Smooth muscle cell (in vitro differentiated cells): ENCODE measurements at regions not wholly inside any gene's neighbourhood (a gene's known extent, or its start where the extent isn't known, plus 50 kb on each side); places are given as distances from the start of the nearest gene placed in this dataset.
"Not testable (repeated sequence)": the region's sequence is repeated elsewhere in the genome, so short reads cannot be mapped to it uniquely, and the experiment has no call there.

Source experiments
- DNase-seq: peaks from one replicate; lab custom pipeline; 2025; ENCODE audit not compliant: unreplicated experiment; lab: John Stamatoyannopoulos, UW
- H2AFZ ChIP-seq: fragments of 200-600 bp; sonication (generic); 2 replicates; pipeline ENCODE4 v1.6.0; 2016; ENCODE audit warnings: antibody characterized with exemption, low read depth, mild to moderate bottlenecking
- H3F3A ChIP-seq: fragments of 200-600 bp; sonication (generic); 2 replicates; pipeline ENCODE4 v1.6.0; 2017; ENCODE audit warnings: antibody characterized with exemption, low read depth
- H3K27ac ChIP-seq: fragments of 200-600 bp; sonication (generic); 2 replicates; pipeline ENCODE4 v1.5.1; 2016; ENCODE audit warnings: low read depth, mild to moderate bottlenecking
- H3K27me3 ChIP-seq: fragments of 200-600 bp; sonication (generic); 2 replicates; pipeline ENCODE4 v1.6.1; 2016; ENCODE audit warnings: low read depth, mild to moderate bottlenecking
- H3K36me3 ChIP-seq: fragments of 200-600 bp; sonication (generic); 2 replicates; pipeline ENCODE4 v1.5.1; 2016; ENCODE audit warnings: low read depth
- H3K4me1 ChIP-seq: fragments of 200-600 bp; sonication (generic); 2 replicates; pipeline ENCODE4 v1.5.1; 2016; ENCODE audit warnings: low read depth
- H3K4me2 ChIP-seq: fragments of 200-600 bp; sonication (generic); 2 replicates; pipeline ENCODE4 v1.6.0; 2016; ENCODE audit warnings: mild to moderate bottlenecking
- H3K4me3 ChIP-seq: fragments of 200-600 bp; sonication (generic); 2 replicates; pipeline ENCODE4 v1.5.1; 2016; ENCODE audit warnings: mild to moderate bottlenecking
- H3K79me2 ChIP-seq: fragments of 200-600 bp; sonication (generic); 2 replicates; pipeline ENCODE4 v1.6.0; 2016; ENCODE audit warnings: low read depth, mild to moderate bottlenecking
- H3K9ac ChIP-seq: fragments of 200-600 bp; sonication (generic); 2 replicates; pipeline ENCODE4 v1.6.0; 2016; ENCODE audit warnings: low read depth
- H3K9me3 ChIP-seq: fragments of 200-600 bp; sonication (generic); replicated peaks from 2 replicates; pipeline ENCODE4 v1.5.1; 2016; ENCODE audit warnings: low read depth
- H4K20me1 ChIP-seq: fragments of 200-600 bp; sonication (generic); 2 replicates; pipeline ENCODE4 v1.6.0; 2016; ENCODE audit warnings: low read depth
- WGBS: methylation state at CpG from one replicate; pipeline ENCODE4 v1.1.7; 2016; ENCODE audit warnings: low lambda C conversion rate; 5-methylcytosine and 5-hydroxymethylcytosine counted together
- TF ChIP-seq, protein P1 (sequence below): fragments of 200-600 bp; sonication (generic); IDR thresholded peaks from 2 replicates; pipeline ENCODE4 v1.5.1; 2017; ENCODE audit warnings: borderline replicate concordance, mild to moderate bottlenecking, antibody characterized with exemption; ENCODE audit not compliant: insufficient read depth, poor library complexity, severe bottlenecking

DNA sequence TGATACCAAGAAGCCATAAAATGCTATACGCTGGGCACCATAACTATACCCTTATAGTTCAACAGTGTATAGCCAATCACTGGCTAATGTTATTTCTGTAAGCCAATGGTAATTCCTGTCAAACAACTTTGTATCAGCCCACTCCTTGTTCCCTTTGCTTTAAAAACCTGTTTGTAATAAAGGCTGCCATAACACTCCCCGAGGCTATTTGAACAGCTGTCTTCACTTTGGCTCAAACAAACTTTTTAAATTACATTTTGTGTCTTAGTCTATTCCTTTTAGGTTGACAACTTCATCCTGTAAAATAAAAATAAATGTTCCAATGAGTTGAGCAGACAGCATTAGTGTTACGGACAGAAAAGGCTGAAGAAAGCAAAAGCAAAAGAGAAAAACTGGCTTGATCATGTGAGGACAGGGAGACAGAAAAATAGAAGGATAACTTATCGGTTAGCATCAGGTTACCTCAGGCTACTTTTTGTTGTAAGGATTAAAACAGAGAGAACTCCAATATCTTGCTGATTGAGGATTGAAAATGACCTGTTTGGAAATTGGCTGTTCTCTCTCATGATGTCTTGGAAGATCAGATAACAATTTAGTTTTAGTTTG, 95.0 kb downstream of the AASDHPPT start:
- Histone ChIP-seq H3K79me2 (no peaks in the 10 kb centered on the region), H3K36me3 (no peaks in the 10 kb centered on the region), H4K20me1 (no peaks in the 10 kb centered on the region), H3K9ac (no peak overlapping the region), H3K4me3 (no peak overlapping the region), H3F3A (no peaks in the 10 kb centered on the region), H3K9me3 (no peaks in the 10 kb centered on the region), H2AFZ (no peak overlapping the region), H3K27ac (no peak overlapping the region), H3K27me3 (no peaks in the 10 kb centered on the region), H3K4me1 (no peaks in the 10 kb centered on the region), H3K4me2 (no peak overlapping the region)
- no peak for DNase-seq
- TF ChIP-seq, protein P1, sequence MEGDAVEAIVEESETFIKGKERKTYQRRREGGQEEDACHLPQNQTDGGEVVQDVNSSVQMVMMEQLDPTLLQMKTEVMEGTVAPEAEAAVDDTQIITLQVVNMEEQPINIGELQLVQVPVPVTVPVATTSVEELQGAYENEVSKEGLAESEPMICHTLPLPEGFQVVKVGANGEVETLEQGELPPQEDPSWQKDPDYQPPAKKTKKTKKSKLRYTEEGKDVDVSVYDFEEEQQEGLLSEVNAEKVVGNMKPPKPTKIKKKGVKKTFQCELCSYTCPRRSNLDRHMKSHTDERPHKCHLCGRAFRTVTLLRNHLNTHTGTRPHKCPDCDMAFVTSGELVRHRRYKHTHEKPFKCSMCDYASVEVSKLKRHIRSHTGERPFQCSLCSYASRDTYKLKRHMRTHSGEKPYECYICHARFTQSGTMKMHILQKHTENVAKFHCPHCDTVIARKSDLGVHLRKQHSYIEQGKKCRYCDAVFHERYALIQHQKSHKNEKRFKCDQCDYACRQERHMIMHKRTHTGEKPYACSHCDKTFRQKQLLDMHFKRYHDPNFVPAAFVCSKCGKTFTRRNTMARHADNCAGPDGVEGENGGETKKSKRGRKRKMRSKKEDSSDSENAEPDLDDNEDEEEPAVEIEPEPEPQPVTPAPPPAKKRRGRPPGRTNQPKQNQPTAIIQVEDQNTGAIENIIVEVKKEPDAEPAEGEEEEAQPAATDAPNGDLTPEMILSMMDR, result no peak
- WGBS, result 64% methylated on average over 4 of the region's 4 CpGs

DNA sequence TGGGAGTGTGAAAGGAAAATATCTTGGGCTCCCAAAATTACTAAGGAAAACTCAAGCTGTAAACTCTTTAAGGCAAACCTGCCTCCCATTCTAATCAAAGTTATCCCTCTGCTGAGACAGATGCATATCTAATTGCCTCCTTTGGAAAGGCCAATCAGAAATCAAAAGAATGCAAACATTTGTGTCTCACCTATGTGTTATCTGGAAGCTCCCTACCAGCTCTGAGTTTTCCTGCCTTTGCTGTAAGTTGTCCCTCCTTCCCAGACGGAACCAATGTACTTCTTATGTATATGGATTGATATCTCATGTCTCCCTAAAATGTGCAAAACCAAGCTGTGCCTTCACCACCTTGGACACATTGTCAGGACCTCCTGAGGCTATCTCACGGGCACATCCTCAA, 95.8 kb downstream of the AASDHPPT start:
- Histone ChIP-seq H3K4me2 (no peak overlapping the region), H3K9ac (no peak overlapping the region), H3K4me1 (no peaks in the 10 kb centered on the region), H3K4me3 (no peak overlapping the region), H3K9me3 (no peaks in the 10 kb centered on the region), H2AFZ (no peak overlapping the region), H3K27me3 (no peaks in the 10 kb centered on the region), H3K27ac (no peak overlapping the region), H3F3A (no peaks in the 10 kb centered on the region), H3K36me3 (no peaks in the 10 kb centered on the region), H4K20me1 (no peaks in the 10 kb centered on the region), H3K79me2 (no peaks in the 10 kb centered on the region)
- WGBS, result 77% methylated on average over 2 of the region's 2 CpGs
- TF ChIP-seq, protein P1, result no peak
- DNase-seq, result no peak

DNA sequence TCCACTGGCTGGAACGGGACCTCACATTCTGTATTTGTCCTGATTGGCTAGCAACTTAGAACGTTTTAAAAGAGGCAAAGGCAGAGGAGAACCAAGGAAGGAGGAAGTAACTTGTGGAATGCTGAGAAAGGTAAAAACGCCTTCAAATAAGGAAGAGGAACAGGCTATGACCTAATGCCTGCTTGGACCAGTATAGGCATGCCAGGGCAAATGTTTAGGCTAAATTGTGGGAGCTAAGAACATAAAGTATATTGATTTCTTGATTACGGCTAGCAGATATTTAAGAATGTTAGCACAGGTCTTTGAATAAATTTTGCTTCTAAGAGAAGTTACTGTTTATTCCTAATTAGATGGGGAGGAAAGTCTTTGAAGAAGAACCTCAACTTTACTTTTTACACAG, 96.5 kb downstream of the AASDHPPT start:
- not testable (repeated sequence) for H2AFZ ChIP-seq, H4K20me1 ChIP-seq, H3K27ac ChIP-seq, H3K4me2 ChIP-seq, H3F3A ChIP-seq, H3K27me3 ChIP-seq, H3K9ac ChIP-seq, H3K36me3 ChIP-seq, H3K4me3 ChIP-seq, H3K79me2 ChIP-seq, H3K4me1 ChIP-seq, H3K9me3 ChIP-seq, DNase-seq
- WGBS, result 76% methylated on average over 4 of the region's 4 CpGs

DNA sequence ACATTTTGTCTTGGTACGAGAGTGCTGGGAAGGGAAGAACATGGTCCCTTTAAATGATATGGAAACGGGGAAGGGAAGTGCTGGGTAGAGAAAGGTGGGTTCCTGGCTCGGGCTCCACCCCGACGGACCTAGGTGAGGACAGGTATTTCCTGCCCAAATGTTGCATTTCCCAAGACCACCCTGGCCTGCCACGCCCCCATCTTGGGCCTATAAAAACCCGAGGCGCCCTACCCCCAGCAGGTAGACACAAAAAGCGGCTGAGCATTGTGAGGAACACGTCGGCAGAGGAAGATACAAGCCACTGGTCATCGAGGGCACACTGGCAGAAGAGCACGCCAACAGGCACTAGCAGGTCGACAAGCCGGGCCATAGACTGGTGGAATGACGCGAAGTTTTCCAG, 99.4 kb downstream of the AASDHPPT start:
- H3K9ac ChIP-seq, result no peak overlapping the region
- no peak overlapping the region for H2AFZ ChIP-seq
- H3K36me3 ChIP-seq, result no peaks in the 10 kb centered on the region
- DNase-seq, result no peak
- TF ChIP-seq, protein P1, result no peak
- no peak overlapping the region for H3K4me2 ChIP-seq
- 98% methylated on average over 17 of the region's 17 CpGs for WGBS
- no peaks in the 10 kb centered on the region for H3K9me3 ChIP-seq
- no peaks in the 10 kb centered on the region for H4K20me1 ChIP-seq
- H3K27ac ChIP-seq, result no peak overlapping the region
- H3K79me2 ChIP-seq, result no peaks in the 10 kb centered on the region
- H3K4me1 ChIP-seq, result no peaks in the 10 kb centered on the region
- no peaks in the 10 kb centered on the region for H3K27me3 ChIP-seq
- H3F3A ChIP-seq, result no peaks in the 10 kb centered on the region
- no peak overlapping the region for H3K4me3 ChIP-seq
